ENCODE measurements at regions not wholly inside any gene's neighbourhood (a gene's known extent, or its start where the extent isn't known, plus 50 kb on each side); places are given as distances from the start of the nearest gene placed in this dataset.

GRCh38 chr2:173647681-173648311 lies 293.1 kb downstream of the CDCA7 start:
- TF ChIP-seq, protein P1, sequence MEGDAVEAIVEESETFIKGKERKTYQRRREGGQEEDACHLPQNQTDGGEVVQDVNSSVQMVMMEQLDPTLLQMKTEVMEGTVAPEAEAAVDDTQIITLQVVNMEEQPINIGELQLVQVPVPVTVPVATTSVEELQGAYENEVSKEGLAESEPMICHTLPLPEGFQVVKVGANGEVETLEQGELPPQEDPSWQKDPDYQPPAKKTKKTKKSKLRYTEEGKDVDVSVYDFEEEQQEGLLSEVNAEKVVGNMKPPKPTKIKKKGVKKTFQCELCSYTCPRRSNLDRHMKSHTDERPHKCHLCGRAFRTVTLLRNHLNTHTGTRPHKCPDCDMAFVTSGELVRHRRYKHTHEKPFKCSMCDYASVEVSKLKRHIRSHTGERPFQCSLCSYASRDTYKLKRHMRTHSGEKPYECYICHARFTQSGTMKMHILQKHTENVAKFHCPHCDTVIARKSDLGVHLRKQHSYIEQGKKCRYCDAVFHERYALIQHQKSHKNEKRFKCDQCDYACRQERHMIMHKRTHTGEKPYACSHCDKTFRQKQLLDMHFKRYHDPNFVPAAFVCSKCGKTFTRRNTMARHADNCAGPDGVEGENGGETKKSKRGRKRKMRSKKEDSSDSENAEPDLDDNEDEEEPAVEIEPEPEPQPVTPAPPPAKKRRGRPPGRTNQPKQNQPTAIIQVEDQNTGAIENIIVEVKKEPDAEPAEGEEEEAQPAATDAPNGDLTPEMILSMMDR (IDR thresholded peaks at IDR 0.05; ENCODE audit: insufficient read depth, low read length, poor library complexity, severe bottlenecking), result no peak
- no peak for TF ChIP-seq EZH2phosphoT487 (conservative IDR thresholded peaks at IDR 0.05; ENCODE audit: low read length)
